ENCODE measurements at regions not wholly inside any gene's neighbourhood (a gene's known extent, or its start where the extent isn't known, plus 50 kb on each side); places are given as distances from the start of the nearest gene placed in this dataset.

DNA sequence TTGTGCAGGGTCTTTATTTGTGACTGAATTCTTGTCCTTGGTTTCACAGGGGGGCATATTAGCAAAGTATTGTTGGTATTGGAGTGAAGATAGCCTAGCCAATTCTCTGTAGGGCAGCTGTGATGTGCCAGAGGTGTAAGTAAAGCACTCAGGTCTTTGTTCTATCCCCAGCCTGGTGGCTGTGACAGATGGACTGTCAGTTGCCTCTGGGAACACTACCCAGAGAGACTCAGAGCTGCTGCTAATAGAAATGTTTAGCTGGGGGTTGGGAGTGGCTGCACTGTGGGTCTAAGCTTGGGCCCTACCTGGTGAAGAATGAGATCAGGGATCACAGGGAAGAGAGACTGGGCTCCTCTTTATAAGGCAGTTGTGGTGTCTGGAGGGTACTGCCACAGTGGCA lies 1006.5 kb upstream of the TYRP1 start:
- TF ChIP-seq, protein P1, sequence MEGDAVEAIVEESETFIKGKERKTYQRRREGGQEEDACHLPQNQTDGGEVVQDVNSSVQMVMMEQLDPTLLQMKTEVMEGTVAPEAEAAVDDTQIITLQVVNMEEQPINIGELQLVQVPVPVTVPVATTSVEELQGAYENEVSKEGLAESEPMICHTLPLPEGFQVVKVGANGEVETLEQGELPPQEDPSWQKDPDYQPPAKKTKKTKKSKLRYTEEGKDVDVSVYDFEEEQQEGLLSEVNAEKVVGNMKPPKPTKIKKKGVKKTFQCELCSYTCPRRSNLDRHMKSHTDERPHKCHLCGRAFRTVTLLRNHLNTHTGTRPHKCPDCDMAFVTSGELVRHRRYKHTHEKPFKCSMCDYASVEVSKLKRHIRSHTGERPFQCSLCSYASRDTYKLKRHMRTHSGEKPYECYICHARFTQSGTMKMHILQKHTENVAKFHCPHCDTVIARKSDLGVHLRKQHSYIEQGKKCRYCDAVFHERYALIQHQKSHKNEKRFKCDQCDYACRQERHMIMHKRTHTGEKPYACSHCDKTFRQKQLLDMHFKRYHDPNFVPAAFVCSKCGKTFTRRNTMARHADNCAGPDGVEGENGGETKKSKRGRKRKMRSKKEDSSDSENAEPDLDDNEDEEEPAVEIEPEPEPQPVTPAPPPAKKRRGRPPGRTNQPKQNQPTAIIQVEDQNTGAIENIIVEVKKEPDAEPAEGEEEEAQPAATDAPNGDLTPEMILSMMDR (IDR thresholded peaks at IDR 0.05): no peak
- TF ChIP-seq POLR2A (IDR thresholded peaks at IDR 0.05) (no peak), EP300 (IDR thresholded peaks at IDR 0.05; ENCODE audit: low read depth) (no peak)

Data from transverse colon (tissue), 3 donors.